Islet of Langerhans (tissue), 1 donor: ENCODE measurements at regions not wholly inside any gene's neighbourhood (a gene's known extent, or its start where the extent isn't known, plus 50 kb on each side); places are given as distances from the start of the nearest gene placed in this dataset.

ENCODE experiments used
- FAIRE-seq: peaks from one replicate; lab custom pipeline; 2011; peaks lifted over from hg19 to GRCh38; lab: Jason Lieb, UNC

DNA sequence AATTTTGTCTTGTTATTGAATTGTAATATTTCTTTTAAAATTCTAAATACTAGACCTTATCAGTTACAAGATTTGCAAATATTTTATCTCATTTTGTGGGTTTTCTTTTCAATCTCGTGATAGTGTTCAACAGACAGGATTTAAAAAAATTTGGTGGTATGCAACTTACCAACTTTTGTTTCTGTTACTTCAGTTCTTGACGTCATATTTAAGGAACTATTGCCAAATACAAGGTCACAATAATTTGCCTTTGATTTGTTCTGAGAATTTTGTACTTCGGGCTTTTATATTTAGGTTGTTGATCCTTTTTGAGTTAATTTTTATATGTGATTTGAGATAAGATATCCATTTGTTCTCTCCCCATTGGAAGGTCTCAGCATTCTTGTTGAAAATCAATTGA is 876.6 kb downstream of the DCDC2C start:
- FAIRE-seq = no peak

DNA sequence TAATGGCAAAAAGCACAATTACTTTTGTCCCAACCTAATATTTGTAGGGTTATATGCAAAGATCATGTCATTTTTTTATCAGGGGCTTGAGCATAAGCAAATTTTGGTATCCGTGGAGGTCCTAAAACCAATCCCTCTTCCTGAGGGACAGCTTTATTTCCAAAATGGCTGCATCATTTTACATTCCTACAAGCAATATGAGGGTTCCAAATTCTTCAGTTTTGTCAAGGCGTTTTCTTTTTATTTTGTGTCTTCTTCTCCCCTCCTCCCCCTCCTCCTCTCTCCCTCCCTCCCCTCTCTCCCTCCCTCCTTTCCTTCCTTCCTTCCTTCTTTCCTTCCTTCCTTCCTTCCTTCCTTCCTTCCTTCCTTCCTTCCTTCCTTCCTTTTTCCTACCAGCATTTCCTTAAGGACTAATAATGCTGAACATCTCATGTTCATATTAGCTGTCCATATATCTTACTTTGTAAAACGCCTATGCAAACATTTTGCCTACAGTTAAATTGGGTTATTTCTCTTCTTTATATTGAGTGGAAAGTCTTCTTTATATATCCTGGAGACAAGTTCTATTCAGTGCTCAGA is 881.8 kb downstream of the DCDC2C start:
- FAIRE-seq = no peak

DNA sequence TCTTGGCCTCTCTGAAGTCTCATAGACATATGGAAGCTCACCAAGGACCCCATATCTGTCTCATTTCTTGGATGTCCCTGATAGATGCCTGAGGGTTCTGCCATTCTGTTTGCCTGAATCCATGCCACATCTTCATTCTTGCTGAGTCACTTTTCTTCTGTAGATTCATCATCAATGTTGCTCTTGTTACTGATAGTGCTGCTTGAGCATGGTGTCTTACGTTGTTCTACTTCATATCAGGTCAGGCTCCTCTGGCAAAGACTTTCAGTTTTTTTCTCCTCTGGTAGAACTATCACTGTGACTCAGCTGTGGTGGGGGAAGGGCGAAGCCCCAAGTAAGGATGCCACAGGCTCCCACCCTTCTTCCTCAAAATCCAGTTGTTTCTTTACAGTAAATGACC is 885.2 kb downstream of the DCDC2C start:
- no peak for FAIRE-seq

DNA sequence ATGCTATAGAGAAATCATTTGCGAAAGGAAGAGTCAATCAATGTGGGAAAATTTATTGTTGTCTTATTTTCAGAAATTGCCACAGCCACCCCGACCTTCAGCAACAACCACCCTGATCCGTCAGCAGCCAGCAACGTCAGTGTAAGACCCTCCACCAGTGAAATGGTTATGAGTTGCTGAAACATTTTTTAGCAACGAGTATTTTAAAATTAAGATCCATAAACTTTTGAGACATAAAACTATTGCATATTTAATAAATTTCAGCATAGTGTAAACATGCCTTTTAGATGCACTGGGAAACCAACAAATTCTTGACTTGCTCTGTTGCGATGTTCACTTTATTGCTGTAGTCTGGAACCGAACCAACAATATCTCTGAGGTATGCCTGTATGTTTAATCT is 887.9 kb downstream of the DCDC2C start:
- FAIRE-seq = no peak

DNA sequence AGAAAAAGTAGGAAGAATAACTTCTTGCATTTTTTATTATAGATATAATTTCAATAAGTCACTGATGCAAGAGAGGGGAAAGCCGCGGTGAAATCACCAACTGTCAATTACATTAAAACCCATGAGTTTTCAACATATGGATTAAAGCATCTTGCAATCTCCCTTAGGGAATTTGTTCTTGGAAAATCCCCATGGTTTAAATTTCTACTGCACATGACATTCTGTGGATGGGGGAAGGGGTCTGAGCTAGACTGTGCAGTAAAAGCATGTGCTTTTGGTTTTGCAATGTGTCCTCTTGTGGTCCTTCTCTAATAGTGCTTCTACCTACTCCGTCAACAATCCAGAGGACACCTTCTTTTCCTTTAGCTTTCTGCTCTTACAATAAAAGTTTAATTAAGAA is 894.0 kb downstream of the DCDC2C start:
- FAIRE-seq = no peak

DNA sequence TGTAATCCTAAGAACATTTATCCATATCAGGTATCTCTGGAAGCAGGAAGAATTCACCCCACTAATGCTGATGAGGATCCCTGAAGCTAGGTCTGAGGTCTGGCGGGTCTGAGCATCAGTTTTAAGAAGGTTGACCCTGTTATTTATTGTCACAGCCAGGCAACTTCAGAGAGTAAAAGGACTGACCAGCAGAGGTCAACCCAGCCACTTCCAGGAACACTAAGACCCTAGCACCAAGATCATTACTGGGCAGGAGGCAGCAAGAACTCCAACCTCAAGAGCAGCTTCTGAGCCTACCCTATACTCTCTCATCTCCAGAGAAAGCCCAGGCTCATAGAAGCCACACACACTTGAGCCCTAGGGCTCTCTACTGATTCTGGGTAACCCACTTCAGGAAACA is 901.4 kb downstream of the DCDC2C start:
- no peak for FAIRE-seq

DNA sequence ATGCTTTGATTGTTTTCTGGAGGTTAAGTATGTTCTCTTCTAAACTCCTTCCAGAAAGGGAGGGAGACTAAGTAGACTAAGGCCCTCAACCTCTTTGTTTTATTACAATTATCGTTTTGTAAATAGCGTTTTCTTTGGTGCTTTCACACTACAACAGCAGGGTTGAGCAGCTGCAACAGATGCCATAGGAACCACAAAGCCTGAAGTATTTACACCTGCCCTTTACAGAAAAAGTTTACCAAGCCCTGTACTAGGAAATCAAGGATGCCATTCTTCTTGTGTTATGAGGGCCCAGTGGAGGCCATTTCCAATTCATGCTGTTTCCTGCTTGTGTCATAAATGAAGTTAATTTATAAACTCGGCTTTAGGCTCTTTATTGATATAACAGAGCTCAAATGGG is 914.8 kb downstream of the DCDC2C start:
- FAIRE-seq = no peak

DNA sequence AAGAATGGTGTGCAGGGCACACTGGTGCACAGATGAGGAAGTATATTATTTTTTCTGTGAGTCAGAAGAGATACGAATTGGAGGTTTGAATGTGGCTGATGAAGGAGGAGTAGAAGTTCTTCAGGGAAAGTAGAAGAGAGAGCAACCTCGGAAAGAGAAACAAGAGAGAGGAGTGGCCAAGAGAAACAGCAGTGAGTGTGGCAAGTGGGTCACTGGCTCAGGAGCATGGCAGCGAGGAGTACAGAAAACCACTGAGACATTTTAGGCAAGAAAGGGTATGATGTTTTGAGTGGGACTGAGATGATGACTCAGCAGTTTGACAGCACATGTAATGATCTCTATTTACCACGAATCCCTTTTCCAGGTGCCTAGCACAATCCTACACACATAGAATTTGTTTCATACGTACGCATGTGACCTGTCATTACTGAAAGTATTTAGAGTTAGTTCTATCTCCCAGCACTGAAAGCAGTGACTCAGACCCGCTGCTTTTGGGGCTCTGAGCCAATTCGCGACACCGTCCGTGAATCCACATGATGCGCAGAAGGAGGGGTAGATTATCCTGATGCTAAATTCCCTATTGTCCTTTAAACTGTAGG is 915.4 kb downstream of the DCDC2C start:
- no peak for FAIRE-seq

DNA sequence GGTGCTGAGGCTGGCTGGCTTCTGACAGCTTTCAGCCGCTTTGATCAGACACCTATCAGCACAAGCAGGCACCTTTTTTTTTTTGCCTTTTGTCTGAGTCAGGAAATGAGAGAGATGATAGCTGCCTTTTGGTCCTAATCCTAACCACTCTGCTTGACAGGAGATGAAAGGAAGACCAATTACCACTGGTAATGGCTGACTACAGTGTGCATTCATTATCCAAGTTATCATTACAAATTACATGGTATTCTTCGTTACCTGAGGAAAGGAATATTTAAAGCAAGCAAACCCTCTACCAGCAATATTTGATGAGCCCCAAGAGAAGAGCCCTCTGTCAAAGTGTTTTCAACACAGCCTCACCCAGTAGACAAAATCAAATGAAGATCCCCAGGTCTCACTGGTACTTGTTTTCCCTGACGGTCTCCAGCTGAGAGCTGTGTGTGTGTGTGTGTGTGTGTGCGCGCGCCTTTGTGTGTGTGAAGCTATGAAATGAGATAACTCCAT is 925.7 kb downstream of the DCDC2C start:
- no peak for FAIRE-seq

DNA sequence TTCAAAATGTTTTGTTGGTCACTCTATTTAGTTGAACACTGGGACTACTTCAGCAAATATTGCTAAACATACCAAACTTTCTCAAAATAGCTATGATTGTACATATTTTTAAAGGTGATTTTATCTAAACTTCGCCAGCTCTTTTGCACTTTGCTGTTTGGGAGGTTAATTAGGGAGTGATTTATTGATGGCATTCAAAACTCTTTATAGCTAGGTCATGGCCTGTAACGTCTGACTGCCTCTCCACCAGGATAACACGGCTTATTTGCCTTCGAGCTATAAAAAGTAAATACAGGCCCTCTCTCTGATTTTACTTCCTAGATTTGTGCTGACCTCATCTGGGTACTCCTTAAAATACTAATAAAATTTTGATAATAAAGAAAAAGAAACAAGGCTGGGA is 931.9 kb downstream of the DCDC2C start:
- FAIRE-seq = no peak

DNA sequence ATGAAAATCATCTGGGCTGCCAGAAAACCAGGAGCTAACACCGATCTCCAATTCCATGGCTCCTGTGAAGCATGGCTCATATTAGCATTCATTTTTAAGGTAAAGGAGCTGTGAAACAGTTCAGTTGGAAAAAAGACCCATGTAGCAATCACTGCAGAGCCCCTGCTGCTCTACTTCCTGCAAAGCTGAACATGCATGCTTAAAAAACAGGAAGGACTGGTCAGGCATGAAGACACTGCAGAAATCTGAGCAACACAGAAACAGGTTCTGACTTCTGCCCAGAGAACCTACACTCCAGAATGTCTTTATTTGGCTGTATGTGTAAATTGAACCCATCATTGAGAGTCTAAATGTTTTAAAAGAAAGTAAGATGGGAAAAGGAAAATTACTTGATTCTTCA is 950.6 kb downstream of the DCDC2C start:
- no peak for FAIRE-seq

DNA sequence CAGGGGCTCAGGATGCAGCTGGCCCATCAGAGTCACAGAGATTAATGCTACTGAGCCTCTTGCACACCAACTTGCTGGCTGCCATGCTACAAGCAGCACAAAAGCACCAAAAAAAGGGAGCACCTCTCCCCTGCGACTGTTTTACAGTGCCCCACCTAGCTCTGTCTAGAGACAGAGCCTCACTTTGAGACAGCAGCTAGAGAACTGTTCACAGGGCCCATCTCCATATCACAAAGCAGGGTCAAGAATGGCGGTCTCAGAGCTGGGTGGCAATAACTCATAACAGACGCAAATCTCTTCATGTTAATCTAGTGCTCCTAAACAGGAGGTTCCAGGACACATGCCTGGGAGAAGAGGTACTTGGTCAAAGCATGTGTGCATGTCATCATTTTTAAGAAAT is 953.0 kb downstream of the DCDC2C start:
- FAIRE-seq = no peak

DNA sequence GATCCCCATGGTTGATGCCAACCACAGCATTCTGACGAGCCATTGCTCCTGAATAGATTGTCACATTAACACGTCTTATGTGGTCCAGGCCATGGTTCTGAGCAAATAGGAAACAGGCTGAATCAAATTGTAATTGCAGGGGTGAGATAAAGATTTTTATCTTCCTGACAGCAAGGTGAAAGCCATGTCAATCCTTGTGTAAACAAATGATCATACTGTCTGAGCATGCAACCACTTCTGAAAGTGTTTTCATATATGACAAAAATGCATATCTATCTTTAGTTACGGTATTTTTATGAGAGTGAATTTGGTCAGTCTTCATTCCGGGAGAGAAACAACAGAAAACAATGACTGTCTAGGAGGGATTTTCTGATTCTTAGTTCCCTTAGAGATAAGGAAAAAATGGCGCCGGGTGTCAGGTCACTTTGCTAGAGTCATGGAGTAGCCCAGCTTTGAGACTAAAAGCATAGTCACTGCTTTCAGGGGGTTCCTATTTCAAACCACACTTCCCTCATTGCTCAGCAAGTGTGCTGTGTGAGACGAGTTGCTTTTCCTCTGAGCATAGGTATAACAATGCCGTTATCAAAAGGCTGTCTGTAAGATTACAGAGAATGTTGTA is 958.9 kb downstream of the DCDC2C start:
- FAIRE-seq = no peak

DNA sequence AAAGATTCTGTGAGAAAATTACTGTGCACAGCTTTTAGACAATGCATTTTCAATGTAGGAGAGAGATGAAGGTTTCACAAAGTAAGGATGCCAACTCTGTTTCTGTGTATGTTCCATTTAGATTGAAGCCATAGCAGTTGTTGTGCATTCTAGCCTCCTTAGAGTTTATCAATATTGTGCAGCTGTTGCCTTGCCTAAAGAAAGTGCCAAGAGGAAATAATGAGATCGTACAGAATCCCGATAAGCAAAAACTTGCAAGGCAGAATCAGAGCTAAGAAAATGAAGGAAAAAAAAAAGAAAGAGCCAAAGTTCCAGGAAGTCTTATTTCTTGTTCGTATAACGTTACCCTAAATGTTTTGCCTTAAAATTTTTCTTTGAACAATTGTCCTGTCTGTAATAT is 965.0 kb downstream of the DCDC2C start:
- FAIRE-seq = no peak

DNA sequence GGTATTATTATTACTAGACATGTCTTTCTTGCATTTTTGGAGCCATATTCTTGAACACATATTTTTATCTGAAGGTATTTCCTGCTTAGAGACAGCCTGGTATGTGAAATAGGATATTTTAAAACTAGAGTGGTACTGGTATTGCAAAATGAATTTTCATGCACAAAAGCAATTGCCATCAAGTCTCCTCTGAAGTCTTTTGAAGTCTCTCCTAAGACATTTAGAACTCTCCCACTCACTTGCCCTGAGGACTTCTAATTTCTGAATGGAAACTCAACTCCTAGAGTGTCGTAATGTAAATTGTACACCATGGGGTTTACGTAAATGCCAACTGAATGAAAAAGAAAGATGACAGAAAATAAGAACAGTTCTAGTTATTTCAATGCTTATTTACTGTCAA is 967.0 kb downstream of the DCDC2C start:
- no peak for FAIRE-seq

DNA sequence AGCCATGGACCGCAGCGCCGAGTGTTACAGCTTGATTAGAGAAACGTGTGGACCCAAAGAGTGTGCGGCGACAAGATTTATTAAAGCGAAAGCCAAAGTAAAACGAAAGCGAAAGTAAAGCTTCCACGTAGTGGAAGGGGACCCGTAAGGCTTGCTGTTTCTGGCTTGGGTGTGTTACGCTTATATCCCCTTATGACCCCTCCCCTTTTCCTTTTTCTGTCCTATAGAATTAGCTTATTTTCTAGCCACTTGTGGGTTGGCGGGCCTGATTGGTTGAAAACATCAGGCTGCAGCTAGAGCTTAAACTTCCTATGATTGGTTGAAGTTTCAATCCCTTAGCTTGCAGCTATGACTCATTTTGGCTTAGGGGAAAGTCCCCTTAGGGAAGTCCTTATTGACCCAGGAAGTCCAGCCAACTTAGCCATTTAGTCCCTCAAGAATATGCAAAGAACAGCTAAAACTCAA is 969.7 kb downstream of the DCDC2C start:
- no peak for FAIRE-seq

DNA sequence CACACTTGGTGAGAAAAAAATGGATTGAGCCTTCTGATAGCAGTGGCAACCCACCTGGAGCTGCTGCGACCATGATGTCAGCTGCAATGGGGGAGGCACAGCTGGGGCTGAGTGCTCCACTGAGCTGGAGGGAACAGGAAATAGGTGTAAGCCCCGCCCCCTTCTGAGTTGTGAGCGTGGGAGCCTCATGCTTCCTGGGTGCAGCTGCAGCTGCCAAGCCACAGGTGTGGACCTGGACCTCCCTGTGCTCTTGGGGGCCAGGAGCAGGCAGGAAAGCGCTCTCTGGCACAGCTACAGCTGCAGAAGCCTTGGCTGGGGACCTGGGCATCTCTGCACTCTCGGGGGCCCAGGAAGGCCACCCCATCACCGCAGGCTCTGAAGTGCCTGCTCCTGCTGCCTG is 970.6 kb downstream of the DCDC2C start:
- FAIRE-seq = no peak

DNA sequence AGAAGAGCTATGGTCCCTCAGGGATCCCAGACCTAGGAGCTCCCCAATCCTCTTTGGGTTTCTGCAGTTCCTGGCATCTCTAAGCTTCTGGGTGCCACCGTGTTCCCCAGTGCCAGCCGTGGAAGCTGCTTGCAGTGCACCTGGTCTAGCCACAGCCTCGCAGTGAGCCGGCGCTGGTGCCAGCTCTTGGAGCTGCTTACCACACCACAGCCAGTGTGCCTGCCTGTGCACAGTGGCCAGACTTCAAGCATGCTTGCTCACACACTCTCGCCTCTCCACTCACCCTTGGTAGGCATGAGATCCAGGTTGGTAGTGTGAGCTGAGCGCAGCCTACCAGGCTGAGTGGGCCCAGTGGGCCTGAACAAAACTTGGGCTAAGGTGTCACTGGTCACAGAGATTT is 971.9 kb downstream of the DCDC2C start:
- no peak for FAIRE-seq

DNA sequence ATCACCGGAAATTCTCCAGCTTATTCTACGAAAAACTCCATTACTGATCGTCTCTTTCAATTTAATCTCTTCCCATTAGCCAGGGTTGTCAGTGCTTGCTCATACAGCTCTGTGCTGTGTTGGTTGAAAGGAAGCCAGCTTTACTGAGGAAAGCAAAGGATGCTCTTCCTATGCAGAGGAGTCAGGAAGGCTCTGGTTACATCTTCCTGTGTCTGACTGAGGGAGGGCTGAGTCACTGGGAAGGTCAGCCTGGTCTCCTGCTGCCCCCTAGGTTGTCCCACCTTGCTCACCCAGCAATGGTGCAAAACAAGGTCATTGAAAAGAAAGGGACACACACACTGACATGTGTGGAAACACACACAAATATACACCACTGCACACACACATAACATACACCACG is 975.6 kb downstream of the DCDC2C start:
- FAIRE-seq = no peak

DNA sequence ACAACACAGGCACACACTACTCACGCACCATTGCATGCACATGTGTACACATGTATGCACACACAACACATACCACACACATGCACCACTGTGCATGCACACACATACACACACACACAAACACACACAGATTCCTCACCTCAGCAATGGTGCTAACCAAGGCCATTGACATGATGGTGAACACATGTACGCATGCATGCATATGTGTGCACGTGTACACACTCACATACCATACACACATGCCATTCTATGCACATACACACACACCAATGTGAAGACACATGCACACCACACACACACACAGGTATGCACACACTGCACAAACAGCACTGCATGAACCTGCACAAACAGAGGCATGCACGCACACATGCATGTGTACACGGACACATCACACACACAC is 976.0 kb downstream of the DCDC2C start:
- FAIRE-seq = no peak

DNA sequence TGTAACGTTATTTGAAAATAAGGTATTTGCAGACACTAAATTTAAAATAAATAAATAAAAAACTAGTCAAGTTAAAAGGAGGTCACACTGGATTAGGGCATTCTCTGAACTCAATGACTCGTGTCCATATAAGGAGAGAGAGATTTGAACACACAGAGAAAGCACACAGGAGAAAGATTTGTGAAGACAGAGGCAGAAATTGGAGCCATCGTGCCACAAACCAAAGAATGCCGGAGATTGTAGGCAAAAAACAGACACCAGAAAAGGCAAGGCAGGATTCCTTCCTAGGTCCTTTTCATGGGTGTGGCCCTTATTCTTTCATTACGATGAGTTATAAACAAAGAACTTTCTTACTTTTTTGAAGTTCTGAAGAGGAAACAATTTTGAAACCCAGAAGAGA is 981.5 kb downstream of the DCDC2C start:
- FAIRE-seq = no peak

DNA sequence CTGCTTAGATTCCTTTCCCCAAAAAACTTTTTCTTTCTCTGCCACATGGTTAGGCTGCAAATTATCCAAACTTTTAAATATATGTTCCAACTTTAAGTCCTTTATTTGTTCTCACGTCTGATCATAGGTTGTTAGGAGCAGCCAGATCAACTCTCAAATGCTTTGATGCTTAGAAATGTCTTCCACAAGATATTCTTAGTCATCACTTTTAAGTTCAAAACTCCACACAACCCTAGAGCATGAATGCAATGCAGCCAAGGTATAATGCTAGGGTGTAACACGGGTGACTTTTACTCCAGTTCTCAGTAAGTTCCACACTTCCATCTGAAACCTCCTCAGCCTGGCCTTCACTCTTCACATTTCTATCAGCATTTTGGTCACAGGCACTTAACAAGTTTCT is 987.5 kb downstream of the DCDC2C start:
- FAIRE-seq = no peak

DNA sequence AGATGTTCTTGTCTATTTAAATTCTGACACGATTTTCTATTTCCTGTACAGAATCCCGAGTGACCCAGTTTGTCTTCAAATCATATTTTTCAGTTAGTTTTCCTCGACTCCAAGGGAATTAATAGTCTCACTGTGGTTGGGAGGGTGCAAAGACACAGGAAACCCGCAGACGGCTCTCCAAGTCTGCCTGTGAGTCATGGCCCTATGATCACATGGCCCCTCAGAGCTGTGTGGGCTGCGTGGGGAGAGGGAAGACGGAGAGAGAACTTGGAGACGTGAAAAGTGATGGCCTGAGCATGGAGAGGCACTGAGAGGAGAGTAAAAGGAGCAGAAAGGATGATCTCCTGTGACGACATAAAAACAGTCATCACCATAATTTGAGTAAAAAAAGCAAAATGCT is 989.9 kb downstream of the DCDC2C start:
- no peak for FAIRE-seq

DNA sequence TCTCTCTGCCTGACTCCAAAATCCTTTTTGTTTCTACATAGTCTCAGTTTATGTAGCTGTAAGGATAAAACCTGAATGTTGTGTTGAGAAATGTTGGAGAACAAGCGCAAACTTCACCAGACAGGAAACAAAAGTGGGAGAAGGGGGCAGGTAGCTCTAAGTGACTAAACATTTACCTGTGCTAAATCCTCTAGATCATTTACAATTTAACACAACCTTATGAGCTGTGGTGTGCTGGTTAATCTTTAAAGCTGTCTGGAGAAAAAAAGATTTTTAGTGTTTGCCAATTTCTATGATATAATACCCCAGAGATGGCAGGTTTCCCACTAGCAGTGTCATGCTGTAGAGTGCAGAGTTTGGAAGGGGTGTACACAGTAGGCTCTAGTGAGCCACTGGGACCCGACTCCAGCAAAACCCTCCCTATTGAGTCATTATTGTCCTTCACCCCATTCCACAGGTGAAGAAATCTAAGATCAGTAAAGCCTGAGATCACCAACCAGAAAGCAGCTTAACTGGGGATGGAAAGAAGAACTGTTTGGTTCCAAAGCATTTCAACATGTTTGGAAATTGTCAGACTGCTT is 992.0 kb downstream of the DCDC2C start:
- no peak for FAIRE-seq
